ENCODE measurements at regions not wholly inside any gene's neighbourhood (a gene's known extent, or its start where the extent isn't known, plus 50 kb on each side); places are given as distances from the start of the nearest gene placed in this dataset.

GRCh38 chr18:75502286-75502685 lies 74.8 kb upstream of the SMIM21 start:
- Mint-ChIP-seq H3K36me3 (no peaks in the 10 kb centered on the region), H3K9me3 (no peaks in the 10 kb centered on the region), H3K27me3 (ENCODE audit: insufficient read depth, low read depth) (peaks cover 3% of the 10 kb centered on the region), H3K27ac (no peak overlapping the region), H3K4me3 (no peak overlapping the region), H3K4me1 (no peaks in the 10 kb centered on the region)
- H3K27ac ChIP-seq: no peak overlapping the region
- no peak for TF ChIP-seq EZH2phosphoT487 (IDR thresholded peaks at IDR 0.05)
- no peak for TF ChIP-seq CTCF (IDR thresholded peaks at IDR 0.05)
- TF ChIP-seq EZH2 (IDR thresholded peaks at IDR 0.05): no peak
- no peak for DNase-seq (ENCODE audit: low spot score)
- H3K79me2 ChIP-seq (ENCODE audit: low read depth): no peaks in the 10 kb centered on the region
- no peak overlapping the region for H3K4me2 ChIP-seq
- H3K9me3 ChIP-seq (ENCODE audit: low read depth): no peaks in the 10 kb centered on the region
- no peaks in the 10 kb centered on the region for H3K36me3 ChIP-seq
- H4K20me1 ChIP-seq (ENCODE audit: low read depth): no peaks in the 10 kb centered on the region
- H3K4me3 ChIP-seq: no peak overlapping the region
- H3K9ac ChIP-seq: no peak overlapping the region
- H3K27me3 ChIP-seq: no peaks in the 10 kb centered on the region
- no peaks in the 10 kb centered on the region for H3F3A ChIP-seq (ENCODE audit: low read depth)
- no peaks in the 10 kb centered on the region for H3K4me1 ChIP-seq
- H2AFZ ChIP-seq (replicated peaks): no peak overlapping the region

- no peak for DNase-seq (ENCODE audit: low spot score)
- no peak for TF ChIP-seq CTCF (IDR thresholded peaks at IDR 0.05)
- TF ChIP-seq EZH2phosphoT487 (IDR thresholded peaks at IDR 0.05): no peak
- no peak for TF ChIP-seq EZH2 (IDR thresholded peaks at IDR 0.05)
- H2AFZ ChIP-seq (replicated peaks): no peak overlapping the region
- H3K27me3 ChIP-seq: no peaks in the 10 kb centered on the region
- no peaks in the 10 kb centered on the region for H3K9me3 ChIP-seq (ENCODE audit: low read depth)
- H3K79me2 ChIP-seq (ENCODE audit: low read depth): no peaks in the 10 kb centered on the region
- Mint-ChIP-seq H3K9me3 (no peaks in the 10 kb centered on the region), H3K36me3 (no peaks in the 10 kb centered on the region), H3K4me3 (no peak overlapping the region), H3K27me3 (ENCODE audit: insufficient read depth, low read depth) (peaks cover 3% of the 10 kb centered on the region), H3K4me1 (peaks cover 2% of the 10 kb centered on the region), H3K27ac (no peak overlapping the region)
- H3K4me3 ChIP-seq: no peak overlapping the region
- no peaks in the 10 kb centered on the region for H3F3A ChIP-seq (ENCODE audit: low read depth)
- H3K4me2 ChIP-seq: no peak overlapping the region
- no peaks in the 10 kb centered on the region for H3K36me3 ChIP-seq
- H3K4me1 ChIP-seq: no peaks in the 10 kb centered on the region
- no peak overlapping the region for H3K9ac ChIP-seq
- no peak overlapping the region for H3K27ac ChIP-seq
- no peaks in the 10 kb centered on the region for H4K20me1 ChIP-seq (ENCODE audit: low read depth)
These were observed 73.0 kb upstream of the SMIM21 start for GRCh38 chr18:75500545-75500944.

GRCh38 chr18:75497576-75498235 lies 70.2 kb upstream of the SMIM21 start:
- H3K4me2 ChIP-seq: no peak overlapping the region

GRCh38 chr18:75496151-75496550 lies 68.6 kb upstream of the SMIM21 start:
- Mint-ChIP-seq H3K27ac (no peak overlapping the region), H3K4me3 (no peak overlapping the region), H3K4me1 (peaks cover 5% of the 10 kb centered on the region), H3K27me3 (ENCODE audit: insufficient read depth, low read depth) (peaks cover 3% of the 10 kb centered on the region), H3K9me3 (no peaks in the 10 kb centered on the region), H3K36me3 (no peaks in the 10 kb centered on the region)
- H3K27ac ChIP-seq: no peak overlapping the region
- no peak for TF ChIP-seq CTCF (IDR thresholded peaks at IDR 0.05)
- no peak for TF ChIP-seq EZH2 (IDR thresholded peaks at IDR 0.05)
- TF ChIP-seq EZH2phosphoT487 (IDR thresholded peaks at IDR 0.05): no peak
- H4K20me1 ChIP-seq (ENCODE audit: low read depth): no peaks in the 10 kb centered on the region
- no peak overlapping the region for H2AFZ ChIP-seq (replicated peaks)
- H3K9ac ChIP-seq: no peak overlapping the region
- H3K4me2 ChIP-seq: no peak overlapping the region
- no peaks in the 10 kb centered on the region for H3F3A ChIP-seq (ENCODE audit: low read depth)
- H3K4me3 ChIP-seq: no peak overlapping the region
- H3K36me3 ChIP-seq: no peaks in the 10 kb centered on the region
- no peaks in the 10 kb centered on the region for H3K9me3 ChIP-seq (ENCODE audit: low read depth)
- no peak for DNase-seq (ENCODE audit: low spot score)
- no peaks in the 10 kb centered on the region for H3K27me3 ChIP-seq
- H3K4me1 ChIP-seq: no peaks in the 10 kb centered on the region
- no peaks in the 10 kb centered on the region for H3K79me2 ChIP-seq (ENCODE audit: low read depth)

More at GRCh38 chr18:75497576-75498235, 70.2 kb upstream of the SMIM21 start:
- Mint-ChIP-seq H3K27ac (no peak overlapping the region), H3K9me3 (no peaks in the 10 kb centered on the region), H3K4me3 (no peak overlapping the region), H3K36me3 (no peaks in the 10 kb centered on the region), H3K27me3 (ENCODE audit: insufficient read depth, low read depth) (peaks cover 3% of the 10 kb centered on the region), H3K4me1 (peaks cover 5% of the 10 kb centered on the region)
- Histone ChIP-seq H3K27ac (no peak overlapping the region), H3K4me3 (no peak overlapping the region), H3K9ac (no peak overlapping the region), H3K4me1 (no peaks in the 10 kb centered on the region), H3F3A (ENCODE audit: low read depth) (no peaks in the 10 kb centered on the region), H4K20me1 (ENCODE audit: low read depth) (no peaks in the 10 kb centered on the region), H3K36me3 (no peaks in the 10 kb centered on the region), H3K9me3 (ENCODE audit: low read depth) (no peaks in the 10 kb centered on the region), H3K27me3 (no peaks in the 10 kb centered on the region), H3K79me2 (ENCODE audit: low read depth) (no peaks in the 10 kb centered on the region), H2AFZ (replicated peaks) (no peak overlapping the region)
- TF ChIP-seq EZH2phosphoT487 (IDR thresholded peaks at IDR 0.05): no peak
- no peak for DNase-seq (ENCODE audit: low spot score)
